ENCODE measurements at regions not wholly inside any gene's neighbourhood (a gene's known extent, or its start where the extent isn't known, plus 50 kb on each side); places are given as distances from the start of the nearest gene placed in this dataset.

- H3K9me3 ChIP-seq: no peaks in the 10 kb centered on the region
- H3K36me3 ChIP-seq: no peaks in the 10 kb centered on the region
- no peak overlapping the region for H3K4me3 ChIP-seq
- DNase-seq (ENCODE audit: low spot score in 2 of 2): no peak
- no peak for TF ChIP-seq POLR2AphosphoS5 (IDR thresholded peaks at IDR 0.05)
- TF ChIP-seq, protein P1, sequence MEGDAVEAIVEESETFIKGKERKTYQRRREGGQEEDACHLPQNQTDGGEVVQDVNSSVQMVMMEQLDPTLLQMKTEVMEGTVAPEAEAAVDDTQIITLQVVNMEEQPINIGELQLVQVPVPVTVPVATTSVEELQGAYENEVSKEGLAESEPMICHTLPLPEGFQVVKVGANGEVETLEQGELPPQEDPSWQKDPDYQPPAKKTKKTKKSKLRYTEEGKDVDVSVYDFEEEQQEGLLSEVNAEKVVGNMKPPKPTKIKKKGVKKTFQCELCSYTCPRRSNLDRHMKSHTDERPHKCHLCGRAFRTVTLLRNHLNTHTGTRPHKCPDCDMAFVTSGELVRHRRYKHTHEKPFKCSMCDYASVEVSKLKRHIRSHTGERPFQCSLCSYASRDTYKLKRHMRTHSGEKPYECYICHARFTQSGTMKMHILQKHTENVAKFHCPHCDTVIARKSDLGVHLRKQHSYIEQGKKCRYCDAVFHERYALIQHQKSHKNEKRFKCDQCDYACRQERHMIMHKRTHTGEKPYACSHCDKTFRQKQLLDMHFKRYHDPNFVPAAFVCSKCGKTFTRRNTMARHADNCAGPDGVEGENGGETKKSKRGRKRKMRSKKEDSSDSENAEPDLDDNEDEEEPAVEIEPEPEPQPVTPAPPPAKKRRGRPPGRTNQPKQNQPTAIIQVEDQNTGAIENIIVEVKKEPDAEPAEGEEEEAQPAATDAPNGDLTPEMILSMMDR (IDR thresholded peaks at IDR 0.05): no peak
- no peak for TF ChIP-seq POLR2A (IDR thresholded peaks at IDR 0.05)
- no peak for TF ChIP-seq EP300 (IDR thresholded peaks at IDR 0.05)
- H3K27ac ChIP-seq: no peak overlapping the region
- no peaks in the 10 kb centered on the region for H3K4me1 ChIP-seq
- H3K27me3 ChIP-seq: no peaks in the 10 kb centered on the region
These were observed 402.5 kb upstream of the GOLIM4 start for GRCh38 chr3:168498194-168498593.

DNA sequence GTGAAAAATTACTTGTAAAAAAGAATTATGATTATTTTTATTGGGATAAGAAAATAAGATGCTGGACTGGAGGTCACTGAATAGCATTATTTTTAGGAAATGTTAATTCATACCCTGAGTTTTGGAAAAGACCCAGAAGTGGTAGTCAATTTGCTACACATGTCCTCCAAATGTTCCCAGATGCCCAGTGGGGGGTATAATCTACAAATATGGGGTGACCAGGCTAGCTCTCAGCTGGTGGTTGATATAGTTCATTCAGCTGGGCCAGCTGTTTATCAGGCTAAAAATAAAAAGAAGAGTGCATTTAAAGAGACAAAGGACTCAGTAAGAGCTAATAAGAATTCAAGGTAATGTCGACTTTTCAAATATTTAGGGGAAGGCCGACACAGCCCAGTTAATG, 402.0 kb upstream of the GOLIM4 start:
- Histone ChIP-seq H3K27ac (no peak overlapping the region), H3K4me3 (no peak overlapping the region), H3K27me3 (no peaks in the 10 kb centered on the region), H3K36me3 (no peaks in the 10 kb centered on the region), H3K9me3 (no peaks in the 10 kb centered on the region), H3K4me1 (no peaks in the 10 kb centered on the region)
- TF ChIP-seq, protein P1 (IDR thresholded peaks at IDR 0.05): no peak
- TF ChIP-seq POLR2A (IDR thresholded peaks at IDR 0.05) (no peak), POLR2AphosphoS5 (IDR thresholded peaks at IDR 0.05) (no peak), EP300 (IDR thresholded peaks at IDR 0.05) (no peak)
- no peak for DNase-seq (ENCODE audit: low spot score in 2 of 2)
- WGBS: 88% methylated on average over 2 of the region's 2 CpGs

- 50% methylated on average over 4 of the region's 4 CpGs for WGBS
- DNase-seq (ENCODE audit: low spot score in 2 of 2): no peak
- TF ChIP-seq POLR2A (IDR thresholded peaks at IDR 0.05) (no peak), POLR2AphosphoS5 (IDR thresholded peaks at IDR 0.05) (no peak), EP300 (IDR thresholded peaks at IDR 0.05) (no peak)
- TF ChIP-seq, protein P1 (IDR thresholded peaks at IDR 0.05): no peak
- Histone ChIP-seq H3K4me3 (no peak overlapping the region), H3K27me3 (no peaks in the 10 kb centered on the region), H3K36me3 (no peaks in the 10 kb centered on the region), H3K9me3 (no peaks in the 10 kb centered on the region), H3K27ac (no peak overlapping the region), H3K4me1 (no peaks in the 10 kb centered on the region)
These were observed 401.5 kb upstream of the GOLIM4 start for GRCh38 chr3:168497183-168497582.

DNA sequence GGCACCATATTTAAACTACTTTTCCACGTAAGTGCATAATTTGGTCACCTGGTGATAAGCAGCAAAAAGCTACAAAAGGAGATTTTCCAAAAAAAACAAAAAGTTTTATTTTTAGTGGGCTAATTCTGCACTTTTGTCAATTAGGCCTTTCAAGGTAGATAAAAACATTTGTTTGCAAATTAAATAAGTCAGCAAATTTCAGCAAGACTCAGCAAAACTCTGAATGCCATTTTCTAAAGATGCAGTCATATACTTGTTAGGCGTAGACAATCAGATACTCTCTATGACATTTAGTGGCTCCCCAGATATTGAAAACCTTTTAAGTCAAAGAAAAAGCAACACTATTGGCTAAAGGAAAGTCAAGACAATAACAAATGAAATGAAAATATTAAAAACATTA, 400.2 kb upstream of the GOLIM4 start:
- Histone ChIP-seq H3K4me1 (no peaks in the 10 kb centered on the region), H3K27me3 (no peaks in the 10 kb centered on the region), H3K36me3 (no peaks in the 10 kb centered on the region), H3K27ac (no peak overlapping the region), H3K4me3 (no peak overlapping the region), H3K9me3 (no peaks in the 10 kb centered on the region)
- 73% methylated on average over 2 of the region's 2 CpGs for WGBS
- no peak for DNase-seq (ENCODE audit: low spot score in 2 of 2)
- TF ChIP-seq POLR2A (IDR thresholded peaks at IDR 0.05) (no peak), POLR2AphosphoS5 (IDR thresholded peaks at IDR 0.05) (no peak), EP300 (IDR thresholded peaks at IDR 0.05) (no peak)
- TF ChIP-seq, protein P1 (IDR thresholded peaks at IDR 0.05): no peak

- Histone ChIP-seq H3K27ac (no peak overlapping the region), H3K27me3 (no peaks in the 10 kb centered on the region), H3K4me1 (no peaks in the 10 kb centered on the region), H3K9me3 (no peaks in the 10 kb centered on the region), H3K4me3 (no peak overlapping the region), H3K36me3 (no peaks in the 10 kb centered on the region)
- no peak for TF ChIP-seq EP300 (IDR thresholded peaks at IDR 0.05)
- no peak for TF ChIP-seq POLR2A (IDR thresholded peaks at IDR 0.05)
- TF ChIP-seq, protein P1 (IDR thresholded peaks at IDR 0.05): no peak
- TF ChIP-seq POLR2AphosphoS5 (IDR thresholded peaks at IDR 0.05): no peak
- no peak for DNase-seq (ENCODE audit: low spot score in 2 of 2)
- WGBS: 69% methylated on average over 2 of the region's 2 CpGs
These were observed 399.5 kb upstream of the GOLIM4 start for GRCh38 chr3:168495270-168495669.

Measured in suprapubic skin (tissue), 4 donors.